Panc1 (cell line): ENCODE measurements at regions not wholly inside any gene's neighbourhood (a gene's known extent, or its start where the extent isn't known, plus 50 kb on each side); places are given as distances from the start of the nearest gene placed in this dataset.

Experiments
- ATAC-seq: fragments of 200-7000 bp; cut with Tn5 transposase; 2 replicates; pipeline ENCODE4 v1.9.1; 2020; ENCODE audit warnings: mild to moderate bottlenecking, moderate library complexity
- BruUV-seq: library from RNA; stranded (reverse); fragments of 400-500 nt; replicated peaks from 2 replicates; lab custom pipeline; 2021; lab: Mats Ljungman, UMichigan
- CTCF ChIA-PET: fragments of 300-600 bp; sonication (Branson Sonifier 250); formaldehyde crosslinking; loops from one replicate; lab custom pipeline; 2022; ENCODE audit warnings: antibody characterized with exemption; lab: Charles Lee
- POLR2A ChIA-PET: fragments of 300-600 bp; sonication (Branson Sonifier 250); formaldehyde crosslinking; loops from one replicate; lab custom pipeline; 2022; ENCODE audit warnings: antibody characterized with exemption; lab: Charles Lee
- DNase-seq: peaks from one replicate; pipeline ENCODE4 v3.0.0-alpha.2; 2010; ENCODE audit warnings: low read depth, low spot score
- H3K27ac ChIP-seq: 2 replicates; pipeline ENCODE4 v1.5.1; 2011; ENCODE audit warnings: mild to moderate bottlenecking, low read length, inconsistent platforms
- H3K27me3 ChIP-seq: fragments of 200-500 bp; sonication (Bioruptor generic); 2 replicates; pipeline ENCODE4 v1.6.0; 2014; ENCODE audit warnings: low read length, inconsistent platforms; ENCODE audit not compliant: control insufficient read depth, insufficient read depth
- H3K36me3 ChIP-seq: fragments of 200-500 bp; sonication (Bioruptor generic); 2 replicates; pipeline ENCODE4 v1.5.1; 2014; ENCODE audit warnings: inconsistent platforms, mild to moderate bottlenecking, low read length, moderate library complexity; ENCODE audit not compliant: control insufficient read depth, insufficient read depth
- H3K4me1 ChIP-seq: 2 replicates; pipeline ENCODE4 v1.5.1; 2011; ENCODE audit warnings: inconsistent platforms, mild to moderate bottlenecking, low read length, moderate library complexity; ENCODE audit not compliant: control insufficient read depth, insufficient read depth
- H3K4me3 ChIP-seq, 2 experiments: 2 replicates each; pipeline ENCODE4 v1.5.1; 2011 to 2012; ENCODE audit warnings: low read depth in 2 of 2, low read length in 2 of 2, mild to moderate bottlenecking in 2 of 2, inconsistent platforms in 1 of 2, moderate library complexity in 1 of 2
- H3K9me3 ChIP-seq: fragments of 200-500 bp; sonication (Bioruptor generic); 2 replicates; pipeline ENCODE4 v1.5.1; 2014; ENCODE audit warnings: low read depth, mild to moderate bottlenecking, inconsistent platforms, low read length, moderate library complexity; ENCODE audit not compliant: control insufficient read depth, insufficient read depth
- POLR2AphosphoS5 ChIP-seq: IDR thresholded peaks from 2 replicates; pipeline ENCODE4 v1.6.1; 2012; ENCODE audit warnings: mild to moderate bottlenecking, low read depth, low read length, moderate library complexity
- REST ChIP-seq, 2 experiments: IDR thresholded peaks; 2 replicates each; pipeline ENCODE4 v1.6.1; 2011 to 2012; ENCODE audit warnings: low read depth in 2 of 2, control low read depth in 1 of 2, low read length in 1 of 2, mild to moderate bottlenecking in 1 of 2, moderate library complexity in 1 of 2; ENCODE audit not compliant: insufficient read depth in 1 of 2
- SIN3A ChIP-seq: IDR thresholded peaks from 2 replicates; pipeline ENCODE4 v1.6.1; 2012; ENCODE audit warnings: low read depth, mild to moderate bottlenecking, low read length, moderate library complexity, borderline replicate concordance; ENCODE audit not compliant: insufficient read depth
- TCF7L2 ChIP-seq: IDR thresholded peaks from 2 replicates; pipeline ENCODE4 v1.6.1; 2011; ENCODE audit warnings: mild to moderate bottlenecking, low read depth, low read length, inconsistent platforms
- in situ Hi-C: cut with HindIII; loops from 2 replicates; pipeline ENCODE4 v1.10.0; 2016; ENCODE audit warnings: low sequenced_read_pairs, low pct_unique_long_range_greater_than_20kb
- intact Hi-C: fragments of 100-400 bp; cut with micrococcal nuclease; formaldehyde crosslinking; loops from one replicate; pipeline ENCODE4 v1.10.0; 2022; ENCODE audit not compliant: unreplicated experiment
- TF ChIP-seq, protein P1 (sequence below): fragments of 450-650 bp; IDR thresholded peaks from 2 replicates; pipeline ENCODE4 v1.5.1; 2017; ENCODE audit warnings: mild to moderate bottlenecking

DNA sequence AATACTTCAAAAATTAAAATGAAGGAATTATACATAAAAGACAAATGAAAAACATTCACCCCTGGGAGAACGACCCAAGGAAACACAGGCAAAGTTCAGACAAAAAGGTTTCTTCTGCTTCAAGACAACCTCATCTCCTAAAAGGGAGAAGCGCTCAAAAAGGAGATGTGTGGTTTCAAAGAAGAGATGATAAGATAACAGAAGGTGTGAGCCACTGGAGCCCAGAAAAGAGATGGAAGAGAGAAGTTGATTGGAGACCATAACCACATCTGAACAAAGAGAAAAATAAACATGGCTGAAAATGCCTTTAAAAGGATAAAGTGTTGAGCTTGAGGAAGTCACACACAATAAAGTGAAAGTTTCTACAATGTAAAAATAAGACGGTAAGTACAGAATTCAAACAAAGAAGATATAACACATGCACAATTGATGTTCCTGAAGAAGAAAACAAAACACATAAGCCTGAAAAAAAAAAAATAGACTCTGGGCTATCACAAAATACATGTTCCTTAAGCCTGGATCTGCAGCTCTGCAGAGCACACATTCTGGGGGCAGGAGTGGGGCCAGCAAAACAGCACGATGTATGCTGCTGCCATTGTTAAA lies 51.6 kb upstream of the C14orf180 start:
- H3K27me3 ChIP-seq, result peaks cover 3% of the 10 kb centered on the region; the same call in 1 of the 2 replicates
- BruUV-seq, result no TSS peak
- TF ChIP-seq TCF7L2 (no peak), SIN3A (no peak), REST (IDR thresholded peaks at IDR 0.05; ENCODE audit: insufficient read depth in 1 of 2, low read depth in 2 of 2, low read length in 1 of 2) (no peak), POLR2AphosphoS5 (no peak)
- TF ChIP-seq, protein P1, sequence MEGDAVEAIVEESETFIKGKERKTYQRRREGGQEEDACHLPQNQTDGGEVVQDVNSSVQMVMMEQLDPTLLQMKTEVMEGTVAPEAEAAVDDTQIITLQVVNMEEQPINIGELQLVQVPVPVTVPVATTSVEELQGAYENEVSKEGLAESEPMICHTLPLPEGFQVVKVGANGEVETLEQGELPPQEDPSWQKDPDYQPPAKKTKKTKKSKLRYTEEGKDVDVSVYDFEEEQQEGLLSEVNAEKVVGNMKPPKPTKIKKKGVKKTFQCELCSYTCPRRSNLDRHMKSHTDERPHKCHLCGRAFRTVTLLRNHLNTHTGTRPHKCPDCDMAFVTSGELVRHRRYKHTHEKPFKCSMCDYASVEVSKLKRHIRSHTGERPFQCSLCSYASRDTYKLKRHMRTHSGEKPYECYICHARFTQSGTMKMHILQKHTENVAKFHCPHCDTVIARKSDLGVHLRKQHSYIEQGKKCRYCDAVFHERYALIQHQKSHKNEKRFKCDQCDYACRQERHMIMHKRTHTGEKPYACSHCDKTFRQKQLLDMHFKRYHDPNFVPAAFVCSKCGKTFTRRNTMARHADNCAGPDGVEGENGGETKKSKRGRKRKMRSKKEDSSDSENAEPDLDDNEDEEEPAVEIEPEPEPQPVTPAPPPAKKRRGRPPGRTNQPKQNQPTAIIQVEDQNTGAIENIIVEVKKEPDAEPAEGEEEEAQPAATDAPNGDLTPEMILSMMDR, result no peak

DNA sequence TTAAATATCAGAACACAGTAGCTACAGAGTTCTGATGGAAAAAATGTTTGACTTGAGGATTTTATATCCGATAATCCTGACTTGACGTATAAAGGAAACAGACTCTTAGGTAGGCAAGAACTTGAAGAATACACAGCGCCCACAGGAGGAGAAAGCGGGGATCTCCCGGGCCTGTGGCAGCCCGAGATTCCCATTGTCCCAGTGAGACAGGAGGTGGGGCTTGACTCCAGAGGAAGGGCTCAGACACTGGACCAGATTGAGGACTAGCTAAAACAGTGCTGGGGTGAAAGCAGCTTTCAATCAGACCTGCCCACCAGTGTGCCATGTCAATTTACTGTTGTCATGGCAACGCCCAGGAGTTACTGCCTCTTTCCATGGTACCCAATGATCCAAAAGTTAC lies 51.1 kb upstream of the C14orf180 start:
- ChIA-PET CTCF (no interaction called here), POLR2A (no interaction called here)
- DNase-seq (no peak), ATAC-seq (no peak)
- intact Hi-C loops, result no loop called here
- no TSS peak for BruUV-seq
- Histone ChIP-seq H3K9me3 (no peaks in the 10 kb centered on the region), H3K27me3 (peaks cover 3% of the 10 kb centered on the region; the same call in 1 of the 2 replicates), H3K36me3 (no peaks in the 10 kb centered on the region), H3K4me1 (no peaks in the 10 kb centered on the region), H3K27ac (no peak overlapping the region), H3K4me3 (no peak overlapping the region)
- in situ Hi-C loops, result no loop called here
- TF ChIP-seq, protein P1, result no peak

More for the DNA sequence above, 51.6 kb upstream of the C14orf180 start:
- ATAC-seq (no peak), DNase-seq (no peak)
- Histone ChIP-seq H3K27ac (no peak overlapping the region), H3K4me3 (no peak overlapping the region), H3K36me3 (no peaks in the 10 kb centered on the region), H3K4me1 (no peaks in the 10 kb centered on the region), H3K9me3 (no peaks in the 10 kb centered on the region)
- ChIA-PET CTCF (no interaction called here), POLR2A (no interaction called here)
- in situ Hi-C loops, result no loop called here
- intact Hi-C loops, result no loop called here
